Activated naive CD4-positive, alpha-beta T cell treated with anti-CD3 and anti-CD28 coated beads, Interleukin-2, amount 10 ng/mL, durations not matched to agents 7 days and 5 days (primary cell): ENCODE measurements at regions not wholly inside any gene's neighbourhood (a gene's known extent, or its start where the extent isn't known, plus 50 kb on each side); places are given as distances from the start of the nearest gene placed in this dataset.

Experiments
- CTCF ChIA-PET: fragments of 350-600 bp; sonication (Branson Sonifier 250); formaldehyde crosslinking; loops from one replicate; lab custom pipeline; 2021; ENCODE audit warnings: antibody characterized with exemption; lab: Charles Lee
- DNase-seq: peaks from one replicate; pipeline ENCODE4 v3.0.0-alpha.2; 2020
- H3K27ac Mint-ChIP-seq: one replicate; pipeline ENCODE4 v1.8.0; 2021; ENCODE audit warnings: mild to moderate bottlenecking, moderate library complexity, mixed read lengths
- H3K27me3 Mint-ChIP-seq: one replicate; pipeline ENCODE4 v1.8.0; 2021; ENCODE audit warnings: mild to moderate bottlenecking, mixed read lengths
- H3K36me3 Mint-ChIP-seq: one replicate; pipeline ENCODE4 v1.8.0; 2021; ENCODE audit warnings: mixed read lengths
- H3K4me1 Mint-ChIP-seq: one replicate; pipeline ENCODE4 v1.8.0; 2021; ENCODE audit warnings: mixed read lengths
- H3K4me3 Mint-ChIP-seq: one replicate; pipeline ENCODE4 v1.8.0; 2021; ENCODE audit warnings: mild to moderate bottlenecking, moderate library complexity, mixed read lengths
- H3K9me3 Mint-ChIP-seq: one replicate; pipeline ENCODE4 v1.8.0; 2021; ENCODE audit warnings: mixed read lengths

GRCh38 chr18:29154196-29154757 lies 977.3 kb upstream of the CDH2 start:
- DNase-seq: no peak
- Mint-ChIP-seq H3K27ac (no peak overlapping the region), H3K36me3 (no peaks in the 10 kb centered on the region), H3K4me1 (no peaks in the 10 kb centered on the region), H3K27me3 (no peaks in the 10 kb centered on the region), H3K4me3 (no peak overlapping the region), H3K9me3 (peaks cover 11% of the 10 kb centered on the region)
- CTCF ChIA-PET: no interaction called here

GRCh38 chr18:29153091-29153490 lies 976.2 kb upstream of the CDH2 start:
- H3K4me1 Mint-ChIP-seq: no peaks in the 10 kb centered on the region
- no peaks in the 10 kb centered on the region for H3K36me3 Mint-ChIP-seq
- no peak overlapping the region for H3K27ac Mint-ChIP-seq
- CTCF ChIA-PET: interaction anchor here (0.6 kb wide), 1 partner anchor 187 kb away, joined by 3 read pairs; no protein-coding TSS in a partner anchor
- no peaks in the 10 kb centered on the region for H3K27me3 Mint-ChIP-seq
- H3K9me3 Mint-ChIP-seq: peaks cover 9% of the 10 kb centered on the region
- no peak overlapping the region for H3K4me3 Mint-ChIP-seq
- DNase-seq: no peak

GRCh38 chr18:29147944-29148343 lies 971.0 kb upstream of the CDH2 start:
- no peaks in the 10 kb centered on the region for H3K27me3 Mint-ChIP-seq
- no peaks in the 10 kb centered on the region for H3K4me1 Mint-ChIP-seq
- CTCF ChIA-PET: no interaction called here
- no peak overlapping the region for H3K4me3 Mint-ChIP-seq
- H3K27ac Mint-ChIP-seq: no peak overlapping the region
- H3K36me3 Mint-ChIP-seq: no peaks in the 10 kb centered on the region
- peaks cover 6% of the 10 kb centered on the region for H3K9me3 Mint-ChIP-seq
- DNase-seq: no peak

- Mint-ChIP-seq H3K36me3 (no peaks in the 10 kb centered on the region), H3K4me3 (no peak overlapping the region), H3K27ac (no peak overlapping the region)
These were observed 969.1 kb upstream of the CDH2 start for GRCh38 chr18:29146068-29146467.

GRCh38 chr18:29140590-29140989 lies 963.7 kb upstream of the CDH2 start:
- no peak overlapping the region for H3K4me3 Mint-ChIP-seq
- no peaks in the 10 kb centered on the region for H3K4me1 Mint-ChIP-seq
- DNase-seq: no peak
- CTCF ChIA-PET: no interaction called here
- H3K27ac Mint-ChIP-seq: no peak overlapping the region
- H3K36me3 Mint-ChIP-seq: no peaks in the 10 kb centered on the region
- no peaks in the 10 kb centered on the region for H3K27me3 Mint-ChIP-seq
- peaks cover 12% of the 10 kb centered on the region for H3K9me3 Mint-ChIP-seq

More at GRCh38 chr18:29146068-29146467, 969.1 kb upstream of the CDH2 start:
- Mint-ChIP-seq H3K27me3 (no peaks in the 10 kb centered on the region), H3K9me3 (peaks cover 7% of the 10 kb centered on the region), H3K4me1 (no peaks in the 10 kb centered on the region)
- CTCF ChIA-PET: no interaction called here
- DNase-seq: no peak

- no peak overlapping the region for H3K4me3 Mint-ChIP-seq
- no peaks in the 10 kb centered on the region for H3K27me3 Mint-ChIP-seq
- no peaks in the 10 kb centered on the region for H3K4me1 Mint-ChIP-seq
- no peaks in the 10 kb centered on the region for H3K36me3 Mint-ChIP-seq
- H3K9me3 Mint-ChIP-seq: peaks cover 14% of the 10 kb centered on the region
- no peak overlapping the region for H3K27ac Mint-ChIP-seq
- DNase-seq: no peak
- CTCF ChIA-PET: no interaction called here
These were observed 961.0 kb upstream of the CDH2 start for GRCh38 chr18:29137773-29138495.

GRCh38 chr18:29123706-29124530 lies 947.0 kb upstream of the CDH2 start:
- Mint-ChIP-seq H3K4me3 (no peak overlapping the region), H3K4me1 (no peaks in the 10 kb centered on the region), H3K36me3 (no peaks in the 10 kb centered on the region), H3K27ac (no peak overlapping the region), H3K27me3 (no peaks in the 10 kb centered on the region), H3K9me3 (peaks cover 2% of the 10 kb centered on the region)
- no peak for DNase-seq
- CTCF ChIA-PET: no interaction called here

- Mint-ChIP-seq H3K4me1 (no peaks in the 10 kb centered on the region), H3K27ac (no peak overlapping the region), H3K9me3 (peaks cover 15% of the 10 kb centered on the region), H3K36me3 (no peaks in the 10 kb centered on the region), H3K27me3 (no peaks in the 10 kb centered on the region), H3K4me3 (no peak overlapping the region)
- DNase-seq: no peak
- CTCF ChIA-PET: no interaction called here
These were observed 927.7 kb upstream of the CDH2 start for GRCh38 chr18:29104671-29105070.

- CTCF ChIA-PET: no interaction called here
- Mint-ChIP-seq H3K36me3 (no peaks in the 10 kb centered on the region), H3K27ac (no peak overlapping the region), H3K9me3 (peaks cover 15% of the 10 kb centered on the region), H3K4me3 (no peak overlapping the region), H3K27me3 (no peaks in the 10 kb centered on the region), H3K4me1 (no peaks in the 10 kb centered on the region)
- DNase-seq: no peak
These were observed 927.3 kb upstream of the CDH2 start for GRCh38 chr18:29104227-29104626.

GRCh38 chr18:29096079-29096770 lies 919.3 kb upstream of the CDH2 start:
- no peak overlapping the region for H3K4me3 Mint-ChIP-seq
- H3K36me3 Mint-ChIP-seq: no peaks in the 10 kb centered on the region
- peaks cover 9% of the 10 kb centered on the region for H3K9me3 Mint-ChIP-seq
- no peak for DNase-seq
- no peaks in the 10 kb centered on the region for H3K27me3 Mint-ChIP-seq
- CTCF ChIA-PET: no interaction called here
- no peaks in the 10 kb centered on the region for H3K4me1 Mint-ChIP-seq
- no peak overlapping the region for H3K27ac Mint-ChIP-seq

GRCh38 chr18:29087616-29088246 lies 910.8 kb upstream of the CDH2 start:
- Mint-ChIP-seq H3K27ac (no peak overlapping the region), H3K36me3 (no peaks in the 10 kb centered on the region), H3K4me3 (no peak overlapping the region), H3K9me3 (peaks cover 12% of the 10 kb centered on the region), H3K4me1 (no peaks in the 10 kb centered on the region), H3K27me3 (no peaks in the 10 kb centered on the region)
- CTCF ChIA-PET: no interaction called here
- DNase-seq: no peak

- no peaks in the 10 kb centered on the region for H3K36me3 Mint-ChIP-seq
These were observed 907.2 kb upstream of the CDH2 start for GRCh38 chr18:29084120-29084519.

GRCh38 chr18:29083545-29083944 lies 906.6 kb upstream of the CDH2 start:
- H3K27ac Mint-ChIP-seq: no peak overlapping the region
- H3K36me3 Mint-ChIP-seq: no peaks in the 10 kb centered on the region
- DNase-seq: no peak
- CTCF ChIA-PET: no interaction called here
- H3K4me1 Mint-ChIP-seq: no peaks in the 10 kb centered on the region
- no peaks in the 10 kb centered on the region for H3K27me3 Mint-ChIP-seq
- H3K9me3 Mint-ChIP-seq: peaks cover 12% of the 10 kb centered on the region
- no peak overlapping the region for H3K4me3 Mint-ChIP-seq

More at GRCh38 chr18:29084120-29084519, 907.2 kb upstream of the CDH2 start:
- Mint-ChIP-seq H3K4me3 (no peak overlapping the region), H3K27ac (no peak overlapping the region), H3K9me3 (peaks cover 15% of the 10 kb centered on the region), H3K4me1 (no peaks in the 10 kb centered on the region), H3K27me3 (no peaks in the 10 kb centered on the region)
- no peak for DNase-seq
- CTCF ChIA-PET: no interaction called here

- no peak for DNase-seq
- no peak overlapping the region for H3K27ac Mint-ChIP-seq
- peaks cover 18% of the 10 kb centered on the region for H3K9me3 Mint-ChIP-seq
- CTCF ChIA-PET: no interaction called here
- H3K27me3 Mint-ChIP-seq: no peaks in the 10 kb centered on the region
- H3K4me3 Mint-ChIP-seq: no peak overlapping the region
- no peaks in the 10 kb centered on the region for H3K4me1 Mint-ChIP-seq
- no peaks in the 10 kb centered on the region for H3K36me3 Mint-ChIP-seq
These were observed 904.0 kb upstream of the CDH2 start for GRCh38 chr18:29080946-29081345.
